Thymus (tissue), 11 donors: ENCODE measurements at regions not wholly inside any gene's neighbourhood (a gene's known extent, or its start where the extent isn't known, plus 50 kb on each side); places are given as distances from the start of the nearest gene placed in this dataset.

Source experiments
- DNase-seq, 9 donors: peaks; one replicate each; pipeline ENCODE4 v3.0.0-alpha.2; 2013; ENCODE audit warnings: low spot score in 9 of 9, low read depth in 6 of 9, missing footprints in 1 of 9
- H3K27ac ChIP-seq, 2 donors: one replicate each; pipeline ENCODE4 v1.5.1; 2013; ENCODE audit warnings: control low read depth in 1 of 2, low read depth in 1 of 2, low read length in 1 of 2, mild to moderate bottlenecking in 1 of 2, moderate library complexity in 1 of 2
- H3K27me3 ChIP-seq, 2 donors: one replicate each; pipeline ENCODE4 v1.5.1; 2013; ENCODE audit warnings: low read length in 1 of 2; ENCODE audit not compliant: control insufficient read depth in 2 of 2, insufficient read depth in 1 of 2
- H3K36me3 ChIP-seq, 2 donors: one replicate each; pipeline ENCODE4 v1.5.1; 2013; ENCODE audit warnings: low read length in 1 of 2, mild to moderate bottlenecking in 1 of 2, moderate library complexity in 1 of 2; ENCODE audit not compliant: control insufficient read depth in 2 of 2, insufficient read depth in 2 of 2
- H3K4me1 ChIP-seq, 2 donors: one replicate each; pipeline ENCODE4 v1.5.1; 2013; ENCODE audit warnings: low read length in 2 of 2; ENCODE audit not compliant: control insufficient read depth in 2 of 2, insufficient read depth in 2 of 2
- H3K4me3 ChIP-seq, 2 donors: one replicate each; pipeline ENCODE4 v1.5.1; 2013; ENCODE audit warnings: low read length in 2 of 2, control low read depth in 1 of 2, mild to moderate bottlenecking in 1 of 2
- H3K9me3 ChIP-seq, 2 donors: one replicate each; pipeline ENCODE4 v1.5.1; 2013; ENCODE audit warnings: low read length in 1 of 2, mild to moderate bottlenecking in 1 of 2; ENCODE audit not compliant: control insufficient read depth in 2 of 2, insufficient read depth in 1 of 2
- WGBS: extraction: QIAGEN DNeasy Blood & Tissue Kit; methylation state at CpG from one replicate; pipeline ENCODE4 v1.1.7; 2013; 5-methylcytosine and 5-hydroxymethylcytosine counted together
- donor health status: healthy.

- no peak for DNase-seq
- no peak overlapping the region for H3K27ac ChIP-seq
- H3K36me3 ChIP-seq: no peaks in the 10 kb centered on the region
- H3K4me1 ChIP-seq: no peaks in the 10 kb centered on the region
- no peaks in the 10 kb centered on the region for H3K9me3 ChIP-seq
- no peak overlapping the region for H3K4me3 ChIP-seq
- 94% methylated on average over 5 of the region's 5 CpGs for WGBS
- no peaks in the 10 kb centered on the region for H3K27me3 ChIP-seq
These were observed 612.6 kb upstream of the CDH2 start for GRCh38 chr18:28789502-28789901.

- peaks cover 0 to 3% of the 10 kb centered on the region in 2 donors for H3K4me1 ChIP-seq
- H3K9me3 ChIP-seq: no peaks in the 10 kb centered on the region
- no peak for DNase-seq
- H3K36me3 ChIP-seq: no peaks in the 10 kb centered on the region
- 64% methylated on average over 3 of the region's 3 CpGs for WGBS
- no peaks in the 10 kb centered on the region for H3K27me3 ChIP-seq
- no peak overlapping the region for H3K27ac ChIP-seq
- H3K4me3 ChIP-seq: no peak overlapping the region
These were observed 610.0 kb upstream of the CDH2 start for GRCh38 chr18:28786926-28787325.

GRCh38 chr18:28781616-28782362, 604.9 kb upstream of the CDH2 start:
- peaks cover 0 to 3% of the 10 kb centered on the region in 2 donors for H3K4me1 ChIP-seq
- H3K27ac ChIP-seq: peak overlapping the region in 1 of 2 donors; percentile 49
- H3K27me3 ChIP-seq: no peaks in the 10 kb centered on the region
- 13% methylated on average over 4 of the region's 4 CpGs for WGBS
- DNase-seq: peak in 4 of 9 donors; percentile 7 to 62 (median 20)
- H3K4me3 ChIP-seq: no peak overlapping the region
- no peaks in the 10 kb centered on the region for H3K9me3 ChIP-seq
- H3K36me3 ChIP-seq: no peaks in the 10 kb centered on the region

- Histone ChIP-seq H3K4me1 (peaks cover 0 to 3% of the 10 kb centered on the region in 2 donors), H3K27ac (no peak overlapping the region), H3K36me3 (no peaks in the 10 kb centered on the region), H3K9me3 (no peaks in the 10 kb centered on the region), H3K27me3 (no peaks in the 10 kb centered on the region), H3K4me3 (no peak overlapping the region)
- 97% methylated on average over 14 of the region's 14 CpGs for whole genome bisulfite sequencing
- DNase-seq: no peak
These were observed 601.8 kb upstream of the CDH2 start for GRCh38 chr18:28778706-28779105.

GRCh38 chr18:28777756-28778155, 600.8 kb upstream of the CDH2 start:
- no peaks in the 10 kb centered on the region for H3K36me3 ChIP-seq
- DNase-seq: no peak

GRCh38 chr18:28771849-28772248, 594.9 kb upstream of the CDH2 start:
- 91% methylated on average over 3 of the region's 3 CpGs for WGBS
- Histone ChIP-seq H3K27me3 (no peaks in the 10 kb centered on the region), H3K36me3 (no peaks in the 10 kb centered on the region), H3K4me3 (no peak overlapping the region), H3K4me1 (no peaks in the 10 kb centered on the region), H3K27ac (no peak overlapping the region), H3K9me3 (no peaks in the 10 kb centered on the region)
- no peak for DNase-seq

More at GRCh38 chr18:28777756-28778155, 600.8 kb upstream of the CDH2 start:
- Histone ChIP-seq H3K9me3 (no peaks in the 10 kb centered on the region), H3K4me1 (peaks cover 0 to 2% of the 10 kb centered on the region in 2 donors), H3K27me3 (no peaks in the 10 kb centered on the region), H3K27ac (no peak overlapping the region), H3K4me3 (no peak overlapping the region)
- 97% methylated on average over 1 of the region's 1 CpG for WGBS

GRCh38 chr18:28768791-28769768, 592.1 kb upstream of the CDH2 start:
- H3K27me3 ChIP-seq: no peaks in the 10 kb centered on the region
- DNase-seq: no peak
- no peak overlapping the region for H3K4me3 ChIP-seq
- H3K36me3 ChIP-seq: no peaks in the 10 kb centered on the region
- no peak overlapping the region for H3K27ac ChIP-seq
- no peaks in the 10 kb centered on the region for H3K9me3 ChIP-seq
- H3K4me1 ChIP-seq: no peaks in the 10 kb centered on the region
- 86% methylated on average over 8 of the region's 8 CpGs for WGBS

GRCh38 chr18:28767727-28768211, 590.8 kb upstream of the CDH2 start:
- Histone ChIP-seq H3K4me1 (no peaks in the 10 kb centered on the region), H3K4me3 (no peak overlapping the region), H3K36me3 (no peaks in the 10 kb centered on the region), H3K9me3 (no peaks in the 10 kb centered on the region), H3K27me3 (no peaks in the 10 kb centered on the region), H3K27ac (no peak overlapping the region)
- WGBS: 97% methylated on average over 2 of the region's 2 CpGs
- DNase-seq: no peak

- Histone ChIP-seq H3K4me3 (no peak overlapping the region), H3K27me3 (no peaks in the 10 kb centered on the region), H3K36me3 (no peaks in the 10 kb centered on the region), H3K9me3 (no peaks in the 10 kb centered on the region), H3K4me1 (no peaks in the 10 kb centered on the region), H3K27ac (no peak overlapping the region)
- WGBS: 99% methylated on average over 1 of the region's 1 CpG
- DNase-seq: no peak
These were observed 590.3 kb upstream of the CDH2 start for GRCh38 chr18:28767201-28767600.
